Mammary epithelial cell (primary cell): ENCODE measurements at regions not wholly inside any gene's neighbourhood (a gene's known extent, or its start where the extent isn't known, plus 50 kb on each side); places are given as distances from the start of the nearest gene placed in this dataset.

ENCODE experiments used
- CTCF ChIP-seq, 2 donors: IDR thresholded peaks in 1 of 2; conservative IDR thresholded peaks in 1 of 2; 2 replicates each; pipeline ENCODE4 v1.5.1; 2011 to 2012; ENCODE audit warnings: inconsistent platforms in 2 of 2, low read length in 2 of 2, mild to moderate bottlenecking in 2 of 2, control low read depth in 1 of 2, low read depth in 1 of 2; ENCODE audit not compliant: insufficient read depth in 1 of 2; ENCODE audit errors: extremely low read depth in 1 of 2
- EZH2 ChIP-seq: IDR thresholded peaks from 2 replicates; pipeline ENCODE4 v1.6.1; 2012; ENCODE audit warnings: low read length, inconsistent platforms, borderline replicate concordance

- no peak for TF ChIP-seq CTCF (conservative IDR thresholded peaks at IDR 0.05 in 1 of 2, IDR thresholded peaks at IDR 0.05 in 1 of 2; ENCODE audit: extremely low read depth in 1 of 2, insufficient read depth in 1 of 2, low read depth in 1 of 2, low read length in 2 of 2)
- TF ChIP-seq EZH2 = no peak
These were observed 1460.6 kb upstream of the PCDH7 start for GRCh38 chr4:29259556-29259955.
